NCI-H2196 (cell line): ENCODE measurements at regions not wholly inside any gene's neighbourhood (a gene's known extent, or its start where the extent isn't known, plus 50 kb on each side); places are given as distances from the start of the nearest gene placed in this dataset.

Source experiments
- DNase-seq: peaks from one replicate; lab custom pipeline; 2025; ENCODE audit not compliant: unreplicated experiment; lab: John Stamatoyannopoulos, UW

DNA sequence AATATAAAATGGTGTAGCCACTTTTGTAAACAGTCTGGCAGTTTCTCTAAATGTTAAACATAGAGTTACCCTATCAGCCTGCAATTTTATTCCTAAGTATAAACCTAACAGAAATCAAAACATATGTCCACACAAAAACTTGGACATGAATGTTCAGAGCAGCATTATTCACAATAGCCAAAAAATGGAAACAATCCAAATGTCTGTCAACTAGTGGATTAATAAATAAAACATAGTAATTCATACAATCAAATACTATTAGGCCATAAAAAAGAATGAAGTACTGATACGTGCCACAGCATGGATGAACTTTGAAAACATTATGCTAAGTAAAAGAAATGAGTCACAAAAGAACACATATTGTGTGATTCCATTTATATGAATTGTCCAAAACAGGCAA is 196.5 kb downstream of the NUAK1 start:
- DNase-seq, result no peak

DNA sequence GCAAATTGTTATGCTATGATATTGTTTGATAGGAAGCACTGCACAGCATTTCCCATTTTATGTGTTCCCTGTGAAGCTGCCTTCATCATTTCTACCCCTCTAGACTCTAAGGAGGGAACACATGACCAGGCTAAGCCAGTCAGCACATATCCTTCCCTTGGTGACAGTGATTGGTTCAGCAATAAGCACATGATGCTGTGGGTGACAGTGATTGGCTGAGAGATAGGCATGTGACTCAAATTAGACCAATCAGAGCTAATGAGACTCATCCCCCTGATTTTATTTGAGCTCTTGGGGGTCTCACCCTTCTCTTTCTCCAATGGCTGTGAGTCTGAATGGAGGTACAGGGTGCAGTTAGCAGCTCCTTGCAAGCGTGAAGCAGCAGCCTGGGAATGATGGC is 195.2 kb downstream of the NUAK1 start:
- no peak for DNase-seq

DNA sequence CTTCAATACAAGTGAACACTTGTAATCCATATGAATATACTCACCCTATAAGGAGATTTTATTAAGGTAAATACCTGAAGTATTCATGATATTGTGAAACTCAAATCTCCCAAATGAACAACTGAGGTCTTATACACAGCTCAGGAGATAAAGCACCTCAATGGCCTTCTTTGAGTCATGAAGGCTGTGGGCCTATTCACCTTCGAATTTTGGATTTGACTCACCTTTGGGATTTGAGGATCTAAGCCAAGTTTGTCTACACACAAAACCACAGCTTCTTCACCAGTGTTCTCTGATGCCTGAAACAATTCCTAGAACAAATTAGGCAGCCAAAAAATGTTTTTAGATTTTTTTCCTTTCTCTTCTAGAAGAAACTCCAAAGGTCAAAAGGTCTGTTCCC is 194.1 kb downstream of the NUAK1 start:
- DNase-seq, result no peak

GRCh38 chr12:105945880-105946279 is 192.9 kb downstream of the NUAK1 start:
- no peak for DNase-seq

- DNase-seq, result no peak
Measured at GRCh38 chr12:105946493-105946901, 192.3 kb downstream of the NUAK1 start.

GRCh38 chr12:105947906-105948305 is 190.8 kb downstream of the NUAK1 start:
- DNase-seq, result no peak

DNA sequence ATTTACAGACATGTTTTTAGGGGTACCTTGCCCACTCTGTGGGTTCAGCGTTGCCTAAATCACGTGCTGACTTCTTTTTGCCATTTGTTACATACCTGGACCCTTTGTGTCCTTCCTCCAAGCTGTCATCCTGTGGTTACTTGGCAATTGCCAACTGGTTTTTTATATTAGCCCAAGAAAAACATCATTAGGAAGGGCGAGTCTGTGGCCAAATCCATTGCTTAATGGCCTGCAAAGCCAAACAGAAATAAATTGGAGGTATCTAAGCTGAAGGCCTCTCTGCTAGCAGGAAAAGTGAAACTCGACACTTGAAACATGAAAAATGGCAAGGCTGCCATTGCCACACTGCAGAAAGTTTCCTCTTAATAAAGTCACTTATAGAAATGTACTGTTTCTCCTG is 190.4 kb downstream of the NUAK1 start:
- DNase-seq, result peak; percentile 26

- DNase-seq, result no peak
Measured at GRCh38 chr12:105949391-105949790, 189.4 kb downstream of the NUAK1 start.

- no peak for DNase-seq
Measured at GRCh38 chr12:105951732-105952131, 187.0 kb downstream of the NUAK1 start.

- peak; percentile 13 for DNase-seq
Measured at GRCh38 chr12:105954951-105955931, 183.5 kb downstream of the NUAK1 start.

GRCh38 chr12:105955976-105956375 is 182.8 kb downstream of the NUAK1 start:
- no peak for DNase-seq

DNA sequence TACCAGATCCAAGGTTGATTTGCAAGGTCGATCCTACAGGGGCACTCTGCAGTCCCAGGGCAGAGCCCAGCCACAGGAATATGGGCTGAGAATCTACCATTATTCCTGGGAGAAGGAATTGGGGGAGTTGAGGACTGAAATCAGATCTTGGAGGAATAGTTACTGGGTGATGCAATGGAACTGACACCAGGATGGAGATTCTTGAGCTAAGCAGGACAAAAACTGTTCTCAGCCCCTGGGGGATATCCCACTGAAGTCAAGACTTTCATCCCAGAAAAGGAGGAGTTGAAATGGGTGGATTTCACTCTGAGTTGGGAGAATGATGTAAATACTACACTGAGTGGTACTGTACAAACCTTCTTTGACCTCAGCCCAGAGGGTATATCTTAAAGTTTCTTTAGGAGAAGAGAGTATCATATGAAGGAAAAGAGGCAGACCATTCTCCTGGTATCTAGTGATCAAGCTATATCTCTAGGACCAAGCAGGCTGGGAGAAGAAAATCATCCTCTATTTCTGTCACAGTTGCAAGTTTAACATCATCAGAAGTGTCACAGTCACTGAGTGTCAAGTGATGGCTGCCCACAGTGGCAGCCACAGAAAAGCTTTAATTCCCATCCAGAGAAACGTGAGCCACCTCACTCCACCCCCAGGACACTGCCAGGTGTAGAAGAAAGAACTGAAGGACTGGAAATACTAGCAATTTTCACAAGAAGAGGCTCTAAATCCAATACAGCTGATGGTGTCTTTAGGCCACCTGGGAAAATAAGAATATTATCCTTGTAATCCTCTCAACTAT is 181.9 kb downstream of the NUAK1 start:
- no peak for DNase-seq

- peak; percentile 60 for DNase-seq
Measured at GRCh38 chr12:105960319-105961083, 178.3 kb downstream of the NUAK1 start.

DNA sequence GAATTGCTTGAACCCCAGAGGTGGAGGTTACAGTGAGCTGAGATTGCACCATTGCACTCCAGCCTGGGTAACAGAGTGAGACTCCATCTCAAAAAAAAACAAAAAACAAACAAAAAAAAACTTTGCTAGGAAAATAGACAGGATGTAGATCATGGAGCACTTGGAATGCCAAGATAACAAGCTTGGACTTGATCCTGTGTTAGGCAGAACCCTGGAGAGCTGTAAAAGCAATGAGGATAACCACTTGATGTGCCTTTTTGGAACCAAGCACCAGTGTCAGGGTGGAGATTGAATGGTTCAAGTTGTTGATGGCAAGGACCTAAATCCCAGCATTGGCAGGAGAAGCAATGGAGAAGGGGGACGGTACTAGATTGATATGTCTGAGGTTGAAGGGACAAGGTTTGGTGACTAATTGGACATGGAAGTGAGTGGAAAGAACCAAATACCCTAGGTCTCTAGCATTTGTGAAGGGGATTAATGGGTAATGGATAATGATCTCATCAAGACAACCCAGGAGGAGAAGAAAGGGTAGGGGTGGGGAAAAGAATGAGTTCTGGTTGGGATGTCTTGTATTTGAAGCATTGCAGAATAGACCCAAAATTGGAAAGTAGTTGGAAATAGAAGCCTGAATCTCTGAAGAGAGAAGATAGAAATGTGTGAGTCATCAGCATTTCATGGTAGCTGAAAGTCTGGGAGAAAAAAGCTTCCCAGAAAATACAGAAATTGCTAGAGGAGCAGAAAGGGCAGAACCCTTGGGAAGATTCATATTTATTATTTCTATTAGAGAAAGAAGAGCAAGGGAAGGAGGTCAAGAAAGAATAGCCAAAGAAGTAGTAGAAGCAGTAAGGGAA is 176.7 kb downstream of the NUAK1 start:
- DNase-seq, result no peak

- DNase-seq, result no peak
Measured at GRCh38 chr12:105967038-105967776, 171.5 kb downstream of the NUAK1 start.

DNA sequence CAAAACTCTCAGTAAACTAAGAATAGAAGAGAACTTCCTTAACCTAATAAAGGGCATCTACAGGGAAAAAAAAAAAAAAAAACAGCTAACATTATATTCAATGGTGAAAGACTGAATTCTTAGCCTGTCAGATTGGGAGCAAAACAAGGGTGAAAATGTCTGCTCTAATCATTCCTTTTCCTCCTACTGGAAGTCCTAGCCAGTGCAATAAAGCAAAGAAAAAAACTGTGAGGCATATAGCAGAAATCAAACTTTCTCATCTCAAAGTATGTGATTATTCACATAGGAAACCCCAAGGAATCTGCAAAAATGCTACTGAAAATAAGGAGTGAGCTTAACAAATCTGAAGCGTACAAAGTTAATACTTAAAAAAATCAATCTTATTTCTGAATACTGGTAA is 170.7 kb downstream of the NUAK1 start:
- no peak for DNase-seq

DNA sequence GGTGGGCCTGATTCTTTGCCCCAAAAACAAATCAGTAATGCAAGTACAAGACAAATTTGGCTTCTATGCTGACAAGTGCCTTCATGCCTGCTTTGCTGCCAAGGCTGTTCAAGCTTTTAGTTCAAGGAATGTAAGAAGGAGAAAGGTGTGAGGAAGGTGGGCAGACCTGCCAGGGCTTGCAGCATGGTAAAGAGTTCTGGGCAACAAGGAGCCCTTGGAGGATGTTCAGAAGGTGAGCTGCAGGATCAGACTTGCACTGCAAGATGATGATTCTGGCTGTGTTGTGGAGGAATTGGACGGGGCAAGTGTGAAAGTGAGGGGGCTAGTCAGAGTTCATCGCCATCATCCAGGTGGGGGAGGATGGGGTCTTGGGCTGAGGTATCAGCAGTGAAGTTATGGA is 167.9 kb downstream of the NUAK1 start:
- no peak for DNase-seq

- no peak for DNase-seq
Measured at GRCh38 chr12:105974738-105975137, 164.0 kb downstream of the NUAK1 start.

GRCh38 chr12:105975351-105975750 is 163.4 kb downstream of the NUAK1 start:
- DNase-seq, result no peak

DNA sequence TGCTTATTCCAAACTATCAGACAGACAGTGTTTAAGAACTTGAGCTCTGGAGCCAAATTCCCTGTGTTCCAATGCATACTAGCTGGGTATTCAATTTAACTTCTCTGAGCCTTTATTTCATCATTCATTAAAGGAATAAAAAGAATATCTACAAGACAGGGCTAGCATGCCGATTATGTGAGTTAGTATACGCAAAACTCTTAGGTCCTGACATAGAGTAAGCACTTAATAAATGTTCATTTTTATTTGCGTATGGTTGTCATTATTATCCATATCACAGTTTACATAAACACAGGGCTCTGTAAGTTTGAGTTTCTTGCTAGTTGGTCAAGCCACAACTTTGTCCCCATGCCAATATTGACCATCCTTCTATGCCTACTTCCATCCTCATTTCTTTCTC is 161.5 kb downstream of the NUAK1 start:
- no peak for DNase-seq
